Ascending aorta (tissue), 2 donors: ENCODE measurements at regions not wholly inside any gene's neighbourhood (a gene's known extent, or its start where the extent isn't known, plus 50 kb on each side); places are given as distances from the start of the nearest gene placed in this dataset.
A peak's percentile ranks its signal among the peaks of the same experiment; 100 is the strongest.
"Not testable (repeated sequence)": the region's sequence is repeated elsewhere in the genome, so short reads cannot be mapped to it uniquely, and the experiment has no call there.

Experiments
- DNase-seq, 2 donors: peaks; one replicate each; pipeline ENCODE4 v3.0.0-alpha.2; 2019; ENCODE audit warnings: low spot score in 2 of 2
- H3K27ac ChIP-seq, 2 donors: fragments of 200-600 bp; sonication (generic); one replicate each; pipeline ENCODE4 v1.5.1; 2016 to 2017; ENCODE audit warnings: mild to moderate bottlenecking in 1 of 2
- H3K27me3 ChIP-seq: fragments of 200-600 bp; sonication (generic); one replicate; pipeline ENCODE4 v1.5.1; 2017
- H3K36me3 ChIP-seq, 2 donors: fragments of 200-600 bp; sonication (generic); one replicate each; pipeline ENCODE4 v1.5.1; 2016
- H3K4me1 ChIP-seq, 2 donors: fragments of 200-600 bp; sonication (generic); one replicate each; pipeline ENCODE4 v1.5.1; 2016 to 2017; ENCODE audit warnings: mild to moderate bottlenecking in 1 of 2
- H3K4me3 ChIP-seq, 2 donors: fragments of 200-600 bp; sonication (generic); one replicate each; pipeline ENCODE4 v1.5.1; 2016 to 2017; ENCODE audit warnings: mild to moderate bottlenecking in 1 of 2
- H3K9me3 ChIP-seq, 2 donors: fragments of 200-600 bp; sonication (generic); one replicate each; pipeline ENCODE4 v1.5.1; 2016
- intact Hi-C: fragments of 100-400 bp; cut with DNase I; formaldehyde crosslinking; loops from one replicate; pipeline ENCODE4 v1.15.1; 2023
- TF ChIP-seq, protein P1 (sequence below), 3 experiments: fragments of 200-600 bp in 2 of 3; fragments of 450-650 bp in 1 of 3; sonication (generic) in 2 of 3; IDR thresholded peaks; one replicate each; pipeline ENCODE4 v1.5.1; 2016 to 2019; ENCODE audit warnings: antibody characterized with exemption in 3 of 3, mild to moderate bottlenecking in 1 of 3, moderate library complexity in 1 of 3

DNA sequence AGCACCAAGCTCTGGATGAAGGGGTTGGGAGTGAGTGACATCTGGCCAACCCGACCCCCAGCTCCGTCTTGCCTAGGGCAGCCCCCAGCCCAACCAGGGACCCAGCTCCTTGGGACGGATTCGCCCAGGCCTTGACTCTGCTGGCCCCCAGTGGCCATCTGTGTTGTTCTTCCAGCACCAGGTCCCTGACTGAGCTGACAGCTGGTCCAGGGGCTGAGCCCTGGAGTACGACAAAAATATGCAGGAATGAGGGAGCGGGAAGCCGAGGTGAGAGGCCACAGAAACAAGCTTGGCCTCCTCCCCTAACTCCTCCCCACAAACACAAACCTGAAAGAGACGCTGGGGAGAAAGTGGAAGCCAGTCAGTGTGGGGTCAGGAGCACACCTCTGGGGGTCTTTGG is 55.0 kb upstream of the PAX7 start:
- TF ChIP-seq, protein P1, sequence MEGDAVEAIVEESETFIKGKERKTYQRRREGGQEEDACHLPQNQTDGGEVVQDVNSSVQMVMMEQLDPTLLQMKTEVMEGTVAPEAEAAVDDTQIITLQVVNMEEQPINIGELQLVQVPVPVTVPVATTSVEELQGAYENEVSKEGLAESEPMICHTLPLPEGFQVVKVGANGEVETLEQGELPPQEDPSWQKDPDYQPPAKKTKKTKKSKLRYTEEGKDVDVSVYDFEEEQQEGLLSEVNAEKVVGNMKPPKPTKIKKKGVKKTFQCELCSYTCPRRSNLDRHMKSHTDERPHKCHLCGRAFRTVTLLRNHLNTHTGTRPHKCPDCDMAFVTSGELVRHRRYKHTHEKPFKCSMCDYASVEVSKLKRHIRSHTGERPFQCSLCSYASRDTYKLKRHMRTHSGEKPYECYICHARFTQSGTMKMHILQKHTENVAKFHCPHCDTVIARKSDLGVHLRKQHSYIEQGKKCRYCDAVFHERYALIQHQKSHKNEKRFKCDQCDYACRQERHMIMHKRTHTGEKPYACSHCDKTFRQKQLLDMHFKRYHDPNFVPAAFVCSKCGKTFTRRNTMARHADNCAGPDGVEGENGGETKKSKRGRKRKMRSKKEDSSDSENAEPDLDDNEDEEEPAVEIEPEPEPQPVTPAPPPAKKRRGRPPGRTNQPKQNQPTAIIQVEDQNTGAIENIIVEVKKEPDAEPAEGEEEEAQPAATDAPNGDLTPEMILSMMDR (IDR thresholded peaks at IDR 0.05) = peak; percentile 16 to 73 (median 61)
- no peaks in the 10 kb centered on the region for H3K9me3 ChIP-seq
- H3K4me3 ChIP-seq = no peak overlapping the region
- no peak overlapping the region for H3K27ac ChIP-seq
- intact Hi-C loops = loop anchor here (5.0 kb wide), 1 partner anchor 1083 kb away; no protein-coding TSS in a partner anchor
- DNase-seq = peak in 1 of 2 donors; percentile 68
- no peaks in the 10 kb centered on the region for H3K36me3 ChIP-seq
- H3K4me1 ChIP-seq = no peaks in the 10 kb centered on the region
- no peaks in the 10 kb centered on the region for H3K27me3 ChIP-seq

DNA sequence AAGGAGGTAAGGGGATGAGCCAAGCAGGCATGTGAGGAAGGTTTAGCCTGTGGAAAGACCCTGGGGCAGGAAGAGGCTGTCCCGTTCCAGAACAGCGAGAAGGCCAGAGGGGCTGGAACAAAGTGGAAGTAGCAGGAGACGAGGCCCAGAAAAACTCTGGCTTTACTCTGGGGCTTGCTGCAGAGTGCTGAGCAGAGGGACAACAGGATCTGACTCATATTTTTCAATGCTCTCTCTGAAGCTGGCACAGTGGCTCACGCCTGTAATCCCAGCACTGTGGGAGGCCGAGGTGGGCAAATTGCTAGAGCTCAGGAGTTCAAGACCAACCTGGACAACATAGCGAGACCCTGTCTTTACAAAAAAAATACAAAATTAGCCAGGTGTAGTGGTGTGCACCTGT is 52.4 kb upstream of the PAX7 start:
- DNase-seq = no peak
- H3K9me3 ChIP-seq = no peaks in the 10 kb centered on the region
- no peak overlapping the region for H3K4me3 ChIP-seq
- no peaks in the 10 kb centered on the region for H3K27me3 ChIP-seq
- intact Hi-C loops = loop anchor here (5.0 kb wide), 1 partner anchor 1086 kb away; no protein-coding TSS in a partner anchor
- no peaks in the 10 kb centered on the region for H3K36me3 ChIP-seq
- H3K4me1 ChIP-seq = no peaks in the 10 kb centered on the region
- no peak overlapping the region for H3K27ac ChIP-seq
- TF ChIP-seq, protein P1 (IDR thresholded peaks at IDR 0.05) = no peak

DNA sequence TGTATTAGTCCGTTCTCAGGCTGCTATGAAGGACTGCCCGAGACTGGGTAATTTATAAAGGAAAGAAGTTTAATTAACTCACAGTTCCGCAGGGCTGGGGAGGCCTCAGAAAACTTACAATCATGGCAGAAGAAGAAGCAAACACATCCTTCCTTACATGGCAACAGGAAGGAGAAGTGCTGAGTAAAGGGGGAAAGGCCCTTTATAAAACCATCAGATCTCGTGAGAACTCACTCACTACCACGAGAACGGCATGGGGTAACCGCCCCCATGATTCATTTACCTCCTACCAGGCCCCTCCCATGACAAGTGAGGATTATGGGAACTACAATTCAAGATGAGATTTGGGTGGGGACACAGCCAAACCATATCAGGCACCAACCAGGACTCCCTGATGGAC is 51.4 kb upstream of the PAX7 start:
- not testable (repeated sequence) for DNase-seq, H3K4me3 ChIP-seq, H3K36me3 ChIP-seq, H3K4me1 ChIP-seq, H3K27me3 ChIP-seq, H3K27ac ChIP-seq, H3K9me3 ChIP-seq
- intact Hi-C loops = loop anchor here (5.0 kb wide), 1 partner anchor 1087 kb away; no protein-coding TSS in a partner anchor

DNA sequence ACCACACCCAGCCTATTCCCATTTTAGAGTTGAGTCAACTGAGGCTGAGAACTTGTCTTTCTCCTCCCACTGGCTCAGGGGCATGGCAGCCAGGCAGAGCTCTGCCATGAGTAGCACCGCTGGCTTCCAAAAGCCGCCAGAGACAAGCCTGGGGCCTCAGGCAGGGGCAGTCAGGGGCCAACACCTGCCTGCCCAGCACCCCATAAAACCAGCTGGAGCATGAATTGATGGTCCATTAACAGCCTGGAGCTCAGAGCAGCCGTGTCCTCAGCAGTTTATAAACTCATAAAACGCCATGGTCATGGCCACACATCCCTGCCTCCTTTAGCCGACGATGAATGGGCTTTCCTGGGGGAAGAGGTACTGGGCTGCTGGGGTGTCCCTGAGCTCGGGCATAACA is 50.6 kb upstream of the PAX7 start:
- Histone ChIP-seq H3K36me3 (no peaks in the 10 kb centered on the region), H3K4me3 (no peak overlapping the region), H3K9me3 (no peaks in the 10 kb centered on the region), H3K27me3 (no peaks in the 10 kb centered on the region), H3K4me1 (peaks cover 0 to 5% of the 10 kb centered on the region in 2 donors), H3K27ac (no peak overlapping the region)
- TF ChIP-seq, protein P1 (IDR thresholded peaks at IDR 0.05) = no peak
- intact Hi-C loops = no loop called here
- DNase-seq = no peak

DNA sequence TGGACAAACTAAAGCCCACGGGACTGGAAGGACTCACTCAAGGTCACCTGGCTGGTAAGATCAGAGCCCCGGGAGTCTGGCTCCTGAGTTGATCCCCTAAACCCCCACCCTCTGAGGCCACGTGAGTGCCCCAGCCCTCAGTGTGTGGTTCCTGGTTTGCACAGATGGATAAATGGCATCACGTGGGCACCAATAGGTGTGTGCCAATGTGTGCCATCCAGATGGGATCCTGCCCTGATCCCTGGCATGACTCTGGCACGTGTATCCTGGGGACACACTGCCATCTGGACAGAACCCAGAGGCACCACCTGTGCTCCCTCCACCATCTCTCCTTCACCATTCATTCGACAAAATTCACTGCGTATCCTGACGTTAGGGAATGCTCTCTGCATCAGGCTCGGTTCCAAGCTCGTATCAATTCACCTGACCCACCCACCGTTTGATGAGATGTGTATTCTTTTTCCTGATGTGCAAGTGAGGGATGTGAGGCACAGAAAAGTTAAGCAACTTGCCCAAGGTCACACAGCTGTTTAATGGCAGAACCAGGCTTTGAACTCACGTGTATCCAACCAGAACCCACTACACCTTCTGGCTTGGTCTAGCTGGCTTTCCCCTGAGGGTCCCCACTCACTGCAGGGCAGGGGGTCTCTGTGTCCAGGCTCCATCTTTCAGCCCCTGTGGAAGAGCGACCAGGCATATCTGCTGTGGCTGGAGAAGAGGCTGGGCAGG is 49.8 kb upstream of the PAX7 start:
- intact Hi-C loops = no loop called here

More for the DNA sequence above, 49.8 kb upstream of the PAX7 start:
- Histone ChIP-seq H3K27ac (no peak overlapping the region), H3K36me3 (no peaks in the 10 kb centered on the region), H3K9me3 (no peaks in the 10 kb centered on the region), H3K4me1 (peaks cover 0 to 5% of the 10 kb centered on the region in 2 donors), H3K27me3 (no peaks in the 10 kb centered on the region), H3K4me3 (no peak overlapping the region)
- DNase-seq = no peak
- TF ChIP-seq, protein P1 (IDR thresholded peaks at IDR 0.05) = no peak
